Stimulated activated CD4-positive, alpha-beta T cell treated with anti-CD3 and anti-CD28 coated beads, Interleukin-12 subunit alpha, Interleukin-12 subunit beta, amount 100 ng/mL, for 24 hours (primary cell): ENCODE measurements at regions not wholly inside any gene's neighbourhood (a gene's known extent, or its start where the extent isn't known, plus 50 kb on each side); places are given as distances from the start of the nearest gene placed in this dataset.

Experiments
- DNase-seq, 2 experiments: peaks; one replicate each; pipeline ENCODE4 v3.0.0-alpha.2; 2020; ENCODE audit warnings: low read depth in 2 of 2

DNA sequence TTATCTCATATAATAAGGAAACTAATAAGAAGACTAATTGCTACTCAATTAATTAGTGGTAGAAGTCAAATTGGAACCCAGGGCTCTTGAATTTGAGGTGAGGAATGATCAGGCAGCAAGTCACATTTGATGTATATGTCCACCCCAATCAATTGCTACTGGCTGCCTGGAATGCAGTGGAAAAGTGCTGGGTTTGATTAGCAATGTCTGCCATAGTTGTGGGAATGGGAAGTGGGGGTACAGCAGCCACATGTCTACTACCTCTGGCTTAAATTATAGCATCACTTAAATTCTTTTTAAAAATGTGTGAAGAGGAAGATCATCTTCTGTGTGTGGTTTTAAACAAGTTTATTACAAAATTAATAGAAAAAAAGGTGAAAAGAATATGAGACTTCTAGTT is 50.8 kb upstream of the NAV2 start:
- DNase-seq: no peak

DNA sequence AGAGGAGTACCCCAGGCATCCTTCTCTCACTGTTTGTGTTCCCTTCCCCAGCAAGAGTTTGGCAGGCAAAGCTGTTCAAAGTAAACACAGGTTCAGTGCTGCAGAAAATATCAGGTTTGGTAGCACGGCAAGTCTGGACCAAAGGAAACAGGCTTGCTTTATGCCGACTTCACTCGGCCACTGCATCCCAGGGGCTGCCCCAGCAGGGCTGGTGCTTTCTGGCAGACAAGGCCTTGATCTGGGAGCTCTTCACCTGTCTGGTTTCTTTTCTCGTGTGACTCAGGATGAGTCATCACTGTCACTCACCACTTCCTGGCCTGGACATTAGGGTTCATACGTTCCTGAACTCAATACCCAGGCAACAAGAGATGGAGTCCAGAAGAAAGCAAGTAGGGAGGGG is 52.6 kb upstream of the NAV2 start:
- peak in 1 of 2 experiments; percentile 2 for DNase-seq

DNA sequence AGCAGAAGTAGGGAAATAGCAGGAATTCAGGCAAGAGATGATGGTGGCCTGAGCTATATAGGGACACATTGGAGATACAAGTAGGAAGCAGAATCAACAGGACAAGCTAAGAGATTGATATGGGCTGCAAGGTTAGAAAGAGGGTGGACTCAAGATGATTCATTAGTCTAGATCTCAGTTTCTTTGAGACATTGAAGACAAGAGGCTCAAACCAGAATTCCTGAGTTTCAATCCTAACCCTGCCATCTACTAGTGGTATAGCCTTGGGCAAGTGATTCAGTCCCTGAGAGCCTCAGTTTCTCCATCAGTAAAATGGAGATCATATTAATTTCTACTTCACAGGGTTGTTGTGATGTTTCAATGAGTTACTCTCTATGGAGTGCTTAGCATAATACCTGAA is 53.1 kb upstream of the NAV2 start:
- DNase-seq: no peak

- DNase-seq: no peak
These were observed 54.3 kb upstream of the NAV2 start for GRCh38 chr11:19658344-19658743.

GRCh38 chr11:19656140-19656541 is 56.5 kb upstream of the NAV2 start:
- DNase-seq: no peak

DNA sequence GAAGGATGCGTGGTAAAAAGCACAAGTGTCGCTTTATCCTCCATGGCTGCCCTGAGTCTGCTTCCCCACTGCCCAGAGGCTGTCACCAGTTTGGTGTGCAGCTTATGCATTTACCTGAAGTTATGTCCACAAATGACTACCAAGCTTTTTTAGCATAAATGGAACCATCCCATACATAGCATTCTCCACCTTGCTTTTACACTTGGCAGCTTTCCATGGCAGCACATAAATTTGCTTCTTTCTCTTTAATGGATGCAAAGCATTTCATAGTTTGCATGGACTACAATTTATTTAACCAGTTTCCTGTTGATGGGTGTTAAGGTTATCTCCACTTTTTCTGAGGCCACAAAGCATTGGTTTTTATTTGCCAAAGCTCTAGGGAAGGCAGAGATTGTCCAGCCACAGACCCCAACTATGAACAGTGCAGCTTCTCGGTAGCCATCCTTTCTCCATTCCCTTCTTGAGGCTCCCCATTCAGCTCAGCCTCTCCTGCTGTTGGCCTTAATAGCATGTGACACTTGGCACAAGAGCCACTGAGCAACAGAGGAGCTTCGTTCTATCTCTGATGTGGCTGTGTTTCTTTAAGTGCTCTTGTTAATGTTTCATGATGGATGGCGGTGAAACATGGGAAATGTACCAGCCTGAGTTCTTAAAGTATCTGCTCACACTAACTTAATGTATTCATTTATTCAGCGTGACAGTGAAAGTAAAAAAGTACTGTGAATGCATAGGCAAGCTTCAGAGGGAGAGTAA is 59.8 kb upstream of the NAV2 start:
- DNase-seq: no peak

DNA sequence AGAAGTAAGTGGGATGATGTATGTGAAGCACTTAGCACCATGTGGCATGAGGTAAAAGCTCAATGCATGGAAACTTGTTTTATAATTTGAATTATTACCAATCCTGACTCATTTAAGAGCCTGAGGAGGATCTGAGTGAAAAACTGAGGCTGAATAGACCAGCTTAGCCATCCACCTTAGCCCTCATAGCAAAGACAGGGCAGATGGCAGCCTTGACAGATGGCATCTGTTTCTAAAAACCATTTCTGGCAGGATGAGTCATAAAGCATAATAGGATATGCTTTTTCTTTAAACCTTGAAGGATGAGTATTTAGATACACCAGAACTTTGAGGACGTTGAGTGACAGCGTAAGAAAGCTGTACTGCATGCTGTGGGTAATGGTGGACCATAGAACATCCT is 61.0 kb upstream of the NAV2 start:
- DNase-seq: no peak

GRCh38 chr11:19651028-19651427 is 61.6 kb upstream of the NAV2 start:
- DNase-seq: no peak

DNA sequence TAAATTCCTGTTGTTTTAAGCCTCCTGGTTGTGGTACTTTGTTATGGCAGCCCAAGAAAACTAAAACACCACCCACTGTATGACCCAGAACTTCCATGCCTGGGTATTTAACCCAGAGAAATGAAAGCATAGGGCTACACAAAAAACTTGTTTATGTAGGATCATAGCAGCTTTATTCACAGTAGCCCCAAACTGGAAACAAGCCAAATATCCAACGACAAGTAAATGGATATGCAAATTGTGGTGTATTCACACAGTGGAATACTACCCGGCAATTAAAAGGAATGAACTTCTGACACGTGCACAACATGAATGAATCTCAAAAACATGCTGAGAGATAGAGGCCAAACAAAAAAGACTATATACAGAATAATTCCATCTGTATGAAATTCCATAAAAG is 62.2 kb upstream of the NAV2 start:
- DNase-seq: no peak

DNA sequence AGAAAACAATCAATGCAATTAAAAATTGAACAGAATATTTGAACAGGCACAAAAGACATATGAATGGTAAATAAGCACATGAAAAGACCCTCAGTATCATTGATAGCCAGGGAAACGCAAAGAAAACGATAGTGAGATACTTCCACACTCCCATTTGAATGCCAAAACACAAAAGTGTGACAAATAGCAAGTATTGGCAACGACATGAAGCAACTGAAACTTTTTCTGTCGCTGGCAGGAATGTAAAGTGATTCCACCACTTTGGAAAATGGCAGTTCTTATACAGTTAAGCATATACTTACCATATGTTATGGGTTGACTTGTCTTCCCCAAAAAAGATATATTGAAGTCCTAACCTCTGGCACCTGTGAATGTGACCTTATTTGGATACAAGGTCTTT is 62.9 kb upstream of the NAV2 start:
- no peak for DNase-seq

- no peak for DNase-seq
These were observed 64.3 kb upstream of the NAV2 start for GRCh38 chr11:19648321-19648720.

DNA sequence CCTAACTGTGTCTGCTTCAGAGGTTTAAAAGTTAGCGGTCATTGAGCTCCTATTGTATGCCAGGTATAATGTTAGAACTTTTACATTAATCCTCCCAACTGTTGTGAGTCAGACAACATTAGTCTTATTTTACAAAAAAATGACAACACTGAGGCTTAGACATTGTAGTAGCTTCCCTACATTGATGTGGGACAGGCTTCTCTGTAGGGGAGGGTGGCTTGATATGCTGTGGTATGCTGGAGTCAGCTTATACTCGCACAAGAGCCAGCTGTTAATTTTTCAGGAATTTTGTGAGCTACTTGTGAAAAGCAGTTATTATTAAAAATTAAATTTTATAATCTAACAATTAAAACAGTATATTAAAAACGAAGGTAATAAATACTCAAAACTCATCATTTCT is 64.8 kb upstream of the NAV2 start:
- no peak for DNase-seq

DNA sequence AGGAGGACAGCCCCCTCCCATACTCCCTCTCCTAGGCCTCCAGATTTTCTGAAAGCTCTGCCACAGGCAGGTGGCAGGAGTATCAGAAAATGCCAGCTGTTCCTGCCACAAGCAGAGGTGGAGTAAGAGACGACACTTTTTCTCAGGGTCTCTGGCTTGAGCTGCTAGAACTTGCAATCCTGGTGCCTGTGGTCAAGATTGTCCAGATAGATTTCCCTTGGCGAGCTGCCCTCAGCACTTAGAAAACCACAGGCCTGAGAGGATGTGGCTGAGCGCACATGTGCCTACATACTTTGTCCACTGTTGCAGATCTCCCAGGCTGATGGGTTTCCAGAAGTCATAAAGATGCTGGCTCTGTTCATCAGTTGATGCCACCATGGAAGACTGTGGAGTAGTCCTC is 65.7 kb upstream of the NAV2 start:
- DNase-seq: no peak

DNA sequence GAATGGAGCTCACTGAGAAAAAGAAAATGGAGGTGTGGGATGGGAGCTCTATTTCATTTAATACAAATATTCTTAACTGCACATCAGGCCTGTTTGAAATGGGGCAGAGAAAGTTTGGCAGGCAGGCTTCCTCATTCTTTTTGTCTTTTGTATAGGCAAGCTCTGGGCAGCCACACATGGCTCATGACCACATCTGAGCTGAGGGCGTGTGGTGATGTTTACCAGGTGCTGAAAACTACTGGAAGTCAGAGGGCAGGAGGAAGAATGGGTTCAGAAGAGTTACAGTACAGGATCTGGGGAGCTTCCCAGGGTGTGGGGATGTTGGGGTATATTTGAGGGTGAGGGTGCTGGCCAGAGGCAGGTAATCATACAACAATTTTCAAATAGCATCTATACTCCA is 66.3 kb upstream of the NAV2 start:
- no peak for DNase-seq

DNA sequence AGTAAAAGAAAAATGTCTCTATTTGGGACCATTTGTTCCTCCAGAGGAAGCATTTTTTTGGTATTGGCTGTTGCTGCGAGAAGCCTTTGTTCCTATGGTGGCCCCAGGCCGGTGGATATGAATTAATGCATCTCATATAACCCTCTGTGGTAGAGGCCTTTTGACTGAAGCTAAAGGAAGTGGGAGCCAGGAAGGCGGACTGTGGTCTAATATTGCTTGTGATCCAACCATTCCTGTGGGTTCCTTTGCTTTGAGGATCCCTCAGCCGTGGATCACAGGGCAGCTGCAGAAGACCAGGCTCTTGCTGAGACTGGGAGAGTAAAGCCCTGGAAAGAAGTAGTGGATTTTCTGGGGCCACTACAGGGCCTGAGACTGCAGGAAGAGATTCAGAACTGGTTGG is 68.3 kb upstream of the NAV2 start:
- no peak for DNase-seq

DNA sequence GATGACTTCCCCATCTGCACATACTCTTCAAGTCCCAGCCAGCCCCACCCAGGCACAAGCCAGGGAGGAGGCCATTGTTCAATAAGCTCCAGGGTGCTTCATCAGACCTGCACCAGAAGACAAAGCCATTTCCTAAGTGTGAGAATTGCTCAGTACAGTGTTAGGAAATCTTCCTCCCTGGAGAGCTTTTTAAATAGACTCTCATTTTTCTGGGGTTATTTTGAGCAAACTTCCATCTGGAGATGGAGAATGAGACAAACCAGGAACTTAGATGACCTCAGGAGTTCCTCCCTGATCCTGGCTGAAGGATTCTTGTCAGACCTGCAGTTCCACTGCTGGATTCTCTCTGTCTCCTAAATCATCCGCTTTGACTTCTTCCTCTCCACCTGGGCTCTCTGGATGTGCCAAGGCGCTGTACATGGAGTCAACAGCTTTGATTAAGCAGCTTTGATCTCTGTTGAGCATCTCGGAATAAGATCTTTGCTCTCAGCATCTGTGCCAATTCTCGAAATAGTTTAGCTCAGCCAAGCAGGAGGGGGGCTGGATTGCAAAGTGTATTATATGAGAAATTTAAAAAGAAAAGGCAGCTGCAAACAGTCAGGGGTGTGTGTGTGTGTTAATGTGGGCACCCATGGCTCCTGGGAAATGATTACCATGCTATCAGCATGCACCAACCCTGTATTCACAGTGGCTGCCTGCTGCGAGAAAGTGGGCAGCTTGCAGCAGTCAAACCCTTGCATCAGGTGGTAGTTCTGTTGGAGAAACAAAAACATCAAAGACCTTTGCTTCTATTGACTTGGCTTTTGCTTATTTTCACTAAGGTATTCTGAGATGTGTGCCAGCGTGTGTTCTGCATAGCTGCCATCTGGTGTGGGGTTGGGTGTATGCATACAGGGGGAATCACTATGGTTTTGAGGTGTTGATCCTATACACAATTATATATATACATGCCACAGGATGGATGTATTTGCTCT is 70.2 kb upstream of the NAV2 start:
- no peak for DNase-seq

GRCh38 chr11:19639603-19640105 is 73.0 kb upstream of the NAV2 start:
- no peak for DNase-seq

DNA sequence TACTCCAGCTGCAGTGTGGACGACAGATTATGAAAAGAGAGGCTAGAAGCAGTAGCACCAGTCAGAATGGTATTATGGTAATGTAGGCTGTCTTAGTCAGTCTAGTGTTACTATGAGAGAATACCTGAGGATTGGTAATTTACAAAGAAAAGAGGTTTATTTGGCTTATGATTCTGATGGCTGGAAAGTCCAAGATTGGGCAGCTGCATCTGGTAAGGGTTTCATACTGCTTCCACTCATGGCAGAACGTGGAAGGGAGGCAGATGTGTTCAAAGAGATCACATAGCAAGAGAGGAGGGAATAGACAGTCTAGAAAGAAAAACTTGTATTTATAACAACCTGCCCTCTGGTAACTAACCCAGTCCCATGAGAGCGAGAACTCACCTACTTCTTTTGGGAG is 77.3 kb upstream of the NAV2 start:
- no peak for DNase-seq

GRCh38 chr11:19633276-19633675 is 79.4 kb upstream of the NAV2 start:
- no peak for DNase-seq

DNA sequence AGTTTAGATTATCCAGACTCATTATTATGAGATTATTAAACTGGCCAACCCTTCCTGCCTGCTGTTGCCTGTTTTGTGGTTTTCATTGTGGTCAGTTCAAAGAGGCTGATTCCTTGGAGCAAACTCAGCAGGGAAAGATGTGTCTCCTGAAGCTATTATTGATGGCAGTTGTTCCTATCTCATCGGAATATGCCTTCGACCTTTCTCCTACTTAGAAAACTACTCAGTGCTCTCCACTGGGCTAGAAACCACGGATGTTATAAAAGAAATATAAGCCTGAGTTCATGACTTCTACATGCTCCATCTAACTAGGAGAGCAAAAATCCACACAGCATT is 80.2 kb upstream of the NAV2 start:
- no peak for DNase-seq

GRCh38 chr11:19631712-19632498 is 80.7 kb upstream of the NAV2 start:
- DNase-seq: no peak

GRCh38 chr11:19628018-19628417 is 84.6 kb upstream of the NAV2 start:
- DNase-seq: no peak
